Parathyroid adenoma (tissue), 2 donors: ENCODE measurements at regions not wholly inside any gene's neighbourhood (a gene's known extent, or its start where the extent isn't known, plus 50 kb on each side); places are given as distances from the start of the nearest gene placed in this dataset.

Experiments used
- H2AFZ ChIP-seq: fragments of 300-600 bp; sonication (generic); one replicate; pipeline ENCODE4 v1.7.0; 2017; ENCODE audit warnings: antibody characterized with exemption, mild to moderate bottlenecking
- H3K27ac ChIP-seq: fragments of 300-600 bp; sonication (generic); one replicate; pipeline ENCODE4 v1.7.0; 2017
- H3K27me3 ChIP-seq: fragments of 300-600 bp; sonication (generic); one replicate; pipeline ENCODE4 v1.7.0; 2017; ENCODE audit warnings: low read length; ENCODE audit not compliant: control insufficient read depth, insufficient read depth
- H3K36me3 ChIP-seq: fragments of 300-600 bp; sonication (generic); one replicate; pipeline ENCODE4 v1.7.0; 2017; ENCODE audit warnings: low read length; ENCODE audit not compliant: control insufficient read depth, insufficient read depth
- H3K4me1 ChIP-seq: fragments of 300-600 bp; sonication (generic); one replicate; pipeline ENCODE4 v1.7.0; 2017; ENCODE audit warnings: control low read depth
- H3K4me2 ChIP-seq: fragments of 300-600 bp; sonication (generic); one replicate; pipeline ENCODE4 v1.7.0; 2017; ENCODE audit warnings: low read length
- H3K4me3 ChIP-seq: fragments of 300-600 bp; sonication (generic); one replicate; pipeline ENCODE4 v1.7.0; 2017; ENCODE audit warnings: low read depth, low read length
- H3K79me2 ChIP-seq: fragments of 300-600 bp; sonication (generic); one replicate; pipeline ENCODE4 v1.7.0; 2017; ENCODE audit warnings: control low read depth
- H3K9ac ChIP-seq: fragments of 300-600 bp; sonication (generic); one replicate; pipeline ENCODE4 v1.7.0; 2017; ENCODE audit warnings: mild to moderate bottlenecking
- H3K9me3 ChIP-seq: fragments of 300-600 bp; sonication (generic); one replicate; pipeline ENCODE4 v1.7.0; 2017; ENCODE audit warnings: low read length; ENCODE audit not compliant: control insufficient read depth
- TF ChIP-seq, protein P1 (sequence below): fragments of 300-600 bp; sonication (generic); IDR thresholded peaks from one replicate; pipeline ENCODE4 v1.7.0; 2017; ENCODE audit warnings: antibody characterized with exemption, mild to moderate bottlenecking
- donor health status: primary hyperparathyroidism.

DNA sequence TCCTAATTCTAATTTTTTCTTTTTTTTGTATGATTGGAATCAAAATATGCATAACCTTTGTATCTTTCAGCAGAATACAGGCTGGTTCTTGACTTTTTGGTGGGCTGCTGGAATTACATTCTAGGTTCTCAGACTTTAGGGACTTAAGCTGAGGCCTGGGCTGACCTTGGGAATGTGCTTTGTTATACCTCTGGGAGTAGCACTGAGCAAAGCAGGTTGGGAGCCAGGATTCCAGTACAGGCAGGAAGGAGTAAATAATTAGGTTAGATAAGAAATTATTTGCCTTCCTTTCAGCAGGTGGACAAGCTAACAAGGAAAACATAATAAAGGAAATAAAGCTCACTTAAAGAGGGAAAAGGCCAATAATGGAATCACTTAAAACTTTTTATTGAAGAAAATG, 49.9 kb upstream of the SLC4A4 start:
- no peak overlapping the region for H3K4me2 ChIP-seq
- no peak overlapping the region for H2AFZ ChIP-seq
- H3K4me3 ChIP-seq, result no peak overlapping the region
- no peak overlapping the region for H3K9ac ChIP-seq
- H3K36me3 ChIP-seq, result no peaks in the 10 kb centered on the region
- H3K27me3 ChIP-seq, result no peaks in the 10 kb centered on the region
- H3K79me2 ChIP-seq, result peaks cover 5% of the 10 kb centered on the region
- TF ChIP-seq, protein P1, sequence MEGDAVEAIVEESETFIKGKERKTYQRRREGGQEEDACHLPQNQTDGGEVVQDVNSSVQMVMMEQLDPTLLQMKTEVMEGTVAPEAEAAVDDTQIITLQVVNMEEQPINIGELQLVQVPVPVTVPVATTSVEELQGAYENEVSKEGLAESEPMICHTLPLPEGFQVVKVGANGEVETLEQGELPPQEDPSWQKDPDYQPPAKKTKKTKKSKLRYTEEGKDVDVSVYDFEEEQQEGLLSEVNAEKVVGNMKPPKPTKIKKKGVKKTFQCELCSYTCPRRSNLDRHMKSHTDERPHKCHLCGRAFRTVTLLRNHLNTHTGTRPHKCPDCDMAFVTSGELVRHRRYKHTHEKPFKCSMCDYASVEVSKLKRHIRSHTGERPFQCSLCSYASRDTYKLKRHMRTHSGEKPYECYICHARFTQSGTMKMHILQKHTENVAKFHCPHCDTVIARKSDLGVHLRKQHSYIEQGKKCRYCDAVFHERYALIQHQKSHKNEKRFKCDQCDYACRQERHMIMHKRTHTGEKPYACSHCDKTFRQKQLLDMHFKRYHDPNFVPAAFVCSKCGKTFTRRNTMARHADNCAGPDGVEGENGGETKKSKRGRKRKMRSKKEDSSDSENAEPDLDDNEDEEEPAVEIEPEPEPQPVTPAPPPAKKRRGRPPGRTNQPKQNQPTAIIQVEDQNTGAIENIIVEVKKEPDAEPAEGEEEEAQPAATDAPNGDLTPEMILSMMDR, result no peak
- peaks cover 18% of the 10 kb centered on the region for H3K4me1 ChIP-seq
- no peaks in the 10 kb centered on the region for H3K9me3 ChIP-seq
- H3K27ac ChIP-seq, result peak overlapping the region; percentile 81
